ENCODE measurements at regions not wholly inside any gene's neighbourhood (a gene's known extent, or its start where the extent isn't known, plus 50 kb on each side); places are given as distances from the start of the nearest gene placed in this dataset.
"Not testable (repeated sequence)": the region's sequence is repeated elsewhere in the genome, so short reads cannot be mapped to it uniquely, and the experiment has no call there.

DNA sequence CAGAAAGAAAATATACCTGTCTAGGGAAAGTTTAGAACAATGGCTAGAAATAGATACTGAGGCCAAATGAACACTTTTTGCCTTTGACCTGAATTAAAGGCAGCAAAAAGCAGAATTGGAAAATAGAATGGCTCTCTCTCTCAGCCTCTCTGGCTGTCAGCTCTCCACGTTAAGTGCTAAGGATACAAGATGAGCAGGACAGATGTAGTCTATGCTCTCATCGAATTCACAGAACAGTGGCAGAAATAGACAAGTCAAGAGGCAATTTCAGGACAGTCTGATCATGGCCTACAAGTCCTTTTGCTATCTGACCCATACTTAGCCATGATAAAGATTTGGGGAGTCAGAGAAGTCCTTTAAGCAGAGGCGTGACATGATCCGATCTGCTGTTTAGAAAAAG lies 120.2 kb upstream of the CREB1 start:
- no peak for DNase-seq (ENCODE audit: low spot score)

- DNase-seq (ENCODE audit: low spot score), result no peak
Observed at GRCh38 chr2:207412787-207413310, 116.9 kb upstream of the CREB1 start.

- DNase-seq (ENCODE audit: low spot score), result no peak
Observed at GRCh38 chr2:207413376-207413907, 116.3 kb upstream of the CREB1 start.

DNA sequence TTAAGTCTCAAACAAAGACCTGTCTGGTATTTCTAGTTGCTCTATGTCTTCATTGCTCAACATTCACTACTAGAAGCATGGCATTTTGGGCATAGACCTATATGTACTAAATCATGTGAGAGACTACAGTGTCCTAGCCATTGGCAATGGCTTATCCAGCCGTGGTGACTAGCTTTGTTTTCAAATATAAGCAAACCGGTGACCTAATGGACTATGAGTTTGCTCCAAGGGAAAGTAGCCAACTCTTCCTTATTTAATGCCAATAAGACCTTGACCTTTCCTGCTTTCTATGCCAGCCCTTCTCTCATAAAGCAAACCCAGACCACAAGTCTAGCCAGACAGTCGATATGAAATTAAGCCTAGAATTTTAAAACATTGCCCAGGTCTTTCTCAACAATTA lies 113.7 kb upstream of the CREB1 start:
- no peak for DNase-seq (ENCODE audit: low spot score)

- no peak for DNase-seq (ENCODE audit: low spot score)
Observed at GRCh38 chr2:207416900-207417299, 112.9 kb upstream of the CREB1 start.

- peak; percentile 11 for DNase-seq (ENCODE audit: low spot score)
Observed at GRCh38 chr2:207417301-207417718, 112.5 kb upstream of the CREB1 start.

GRCh38 chr2:207418419-207418818 lies 111.3 kb upstream of the CREB1 start:
- no peak for DNase-seq (ENCODE audit: low spot score)

GRCh38 chr2:207419331-207419730 lies 110.4 kb upstream of the CREB1 start:
- DNase-seq (ENCODE audit: low spot score), result no peak

GRCh38 chr2:207421671-207422070 lies 108.1 kb upstream of the CREB1 start:
- DNase-seq (ENCODE audit: low spot score), result no peak

DNA sequence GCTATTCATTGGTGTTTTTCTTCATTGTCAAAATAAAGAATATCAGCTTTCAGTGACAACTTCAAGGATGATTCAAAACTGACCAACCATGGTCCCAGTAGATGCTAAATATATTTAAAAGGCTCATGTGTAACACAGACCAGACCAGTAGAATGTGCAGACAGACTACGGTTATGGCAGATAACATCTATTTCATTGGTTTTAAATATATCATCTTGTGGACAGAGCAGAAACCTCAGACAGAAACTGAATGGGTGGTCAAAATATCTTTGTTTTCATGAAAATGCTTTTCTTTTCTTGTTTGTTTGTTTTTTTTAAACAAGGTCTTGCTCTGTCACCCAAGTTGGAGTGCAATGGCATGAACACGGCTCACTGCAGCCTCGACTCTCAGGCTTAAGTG lies 107.4 kb upstream of the CREB1 start:
- DNase-seq (ENCODE audit: low spot score), result no peak

DNA sequence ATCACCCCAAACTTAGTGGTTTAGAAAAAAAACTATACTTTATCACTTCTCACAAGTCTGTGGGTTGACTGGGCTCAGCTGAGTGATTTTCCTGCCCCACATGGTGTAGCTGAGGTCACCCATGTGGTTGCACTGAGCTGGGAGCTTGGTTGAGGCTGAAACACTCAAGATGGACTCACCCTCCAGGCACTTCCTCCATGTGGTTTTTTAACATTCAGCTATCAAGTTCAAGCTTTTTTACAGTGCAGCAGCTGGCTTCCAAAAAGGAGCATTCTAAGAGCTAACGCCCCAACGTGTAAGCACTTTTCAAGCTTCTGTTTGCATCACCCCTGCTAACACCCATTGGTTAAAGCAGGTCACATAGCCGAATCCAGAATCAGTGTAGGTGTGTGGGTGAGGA lies 105.9 kb upstream of the CREB1 start:
- DNase-seq (ENCODE audit: low spot score), result peak; percentile 61

- DNase-seq (ENCODE audit: low spot score), result no peak
Observed at GRCh38 chr2:207427986-207428385, 101.8 kb upstream of the CREB1 start.

- no peak for DNase-seq (ENCODE audit: low spot score)
Observed at GRCh38 chr2:207428573-207428972, 101.2 kb upstream of the CREB1 start.

GRCh38 chr2:207432453-207432852 lies 97.3 kb upstream of the CREB1 start:
- no peak for DNase-seq (ENCODE audit: low spot score)

DNA sequence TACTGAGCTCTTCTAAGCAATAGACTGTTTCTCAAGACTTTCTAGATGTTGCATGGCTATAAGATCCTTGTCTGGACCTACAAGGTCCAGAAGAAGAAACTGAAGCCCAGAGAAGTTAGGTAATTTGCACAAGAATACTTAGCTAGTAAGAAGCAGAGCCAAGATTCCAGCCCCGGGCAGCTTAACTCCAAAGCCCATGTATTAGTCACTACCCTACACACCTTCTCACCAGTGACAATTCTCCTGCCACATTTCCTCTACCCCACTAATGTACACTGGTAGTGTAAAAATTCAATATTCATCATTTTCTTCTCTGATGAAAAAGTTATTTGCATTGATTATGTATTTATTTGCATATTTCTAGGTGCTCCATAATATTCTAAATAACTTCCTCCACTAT lies 95.5 kb upstream of the CREB1 start:
- DNase-seq (ENCODE audit: low spot score), result no peak

- no peak for DNase-seq (ENCODE audit: low spot score)
Observed at GRCh38 chr2:207434899-207435465, 94.8 kb upstream of the CREB1 start.

DNA sequence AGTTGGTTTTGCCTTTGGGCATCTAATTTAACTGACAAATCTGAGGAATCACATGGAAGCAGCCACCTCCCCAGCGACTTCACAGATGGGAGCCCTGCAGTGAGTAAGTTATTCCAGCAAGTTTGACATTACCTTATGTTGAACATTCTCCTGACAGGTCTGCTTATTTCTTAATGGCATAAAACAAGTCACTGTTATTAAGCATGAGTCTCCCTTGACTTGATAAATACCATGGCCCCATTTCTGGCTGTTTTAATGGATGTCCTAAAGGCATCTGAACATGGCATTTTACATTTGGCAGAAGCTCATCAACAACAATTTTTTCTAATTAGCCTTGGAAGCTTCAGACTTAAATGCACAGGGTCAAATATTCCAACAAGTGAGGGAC lies 92.6 kb upstream of the CREB1 start:
- no peak for DNase-seq (ENCODE audit: low spot score)

DNA sequence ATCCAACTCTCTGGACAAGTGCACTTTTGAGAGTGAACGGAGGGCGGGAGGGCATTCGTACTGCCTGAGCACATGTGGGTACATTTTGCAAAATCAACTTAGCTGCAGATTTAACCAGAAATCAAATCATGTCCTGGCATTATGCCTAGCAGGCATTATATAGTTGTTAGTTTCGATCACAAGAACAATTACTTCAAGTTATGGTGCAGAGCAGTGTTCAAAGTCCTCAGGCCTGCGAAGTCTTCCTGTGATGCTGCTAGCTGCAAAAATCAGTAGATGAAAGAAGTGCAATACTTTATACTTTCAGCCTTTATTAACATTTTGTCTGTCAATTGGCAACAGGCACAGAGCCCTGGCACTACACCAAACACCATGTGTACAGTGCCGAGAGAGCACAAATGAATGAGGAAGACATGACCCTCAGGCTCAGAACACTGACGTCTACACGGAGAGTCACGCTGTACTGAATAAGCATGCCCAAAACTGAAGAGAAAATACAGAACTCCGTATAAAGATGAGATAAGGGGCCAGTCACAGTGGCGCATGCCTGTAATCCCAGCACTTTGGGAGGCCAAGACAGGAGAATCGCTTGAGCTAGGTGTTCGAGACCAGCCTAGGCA lies 92.1 kb upstream of the CREB1 start:
- no peak for DNase-seq (ENCODE audit: low spot score)

DNA sequence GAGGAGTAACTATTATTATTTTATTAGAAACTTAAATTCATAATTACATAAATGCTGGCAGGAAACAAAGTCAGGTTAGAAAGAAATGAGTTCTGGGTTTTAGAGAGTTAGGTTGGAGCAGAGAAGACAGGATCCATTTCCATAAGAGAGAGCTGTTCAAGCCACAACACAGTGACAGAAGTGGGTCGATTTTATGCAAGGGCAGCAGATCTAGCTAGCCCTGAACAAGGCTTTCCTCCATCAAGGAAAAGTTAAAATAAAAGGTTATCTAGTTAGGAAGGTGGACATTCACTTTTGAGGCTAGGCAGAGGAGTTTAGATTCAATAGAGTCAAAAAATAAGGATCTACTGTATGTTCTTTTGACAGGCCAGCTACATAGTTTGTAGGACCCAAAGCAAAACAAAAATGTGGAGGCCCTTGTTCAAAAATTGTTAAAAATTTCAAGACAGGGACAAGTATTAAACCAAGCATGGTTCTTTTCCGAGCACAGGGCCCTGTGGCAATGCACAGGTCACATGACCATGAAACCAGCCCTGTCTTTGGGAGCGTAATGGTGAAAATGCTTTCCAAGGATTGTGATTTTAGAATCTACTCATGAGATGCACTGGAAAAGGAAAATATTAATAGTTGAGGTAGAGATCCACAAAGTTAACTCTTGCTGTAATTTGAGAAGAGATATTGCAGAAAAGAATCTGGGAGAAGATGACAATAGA lies 91.2 kb upstream of the CREB1 start:
- DNase-seq (ENCODE audit: low spot score), result no peak

GRCh38 chr2:207439881-207440280 lies 89.9 kb upstream of the CREB1 start:
- not testable (repeated sequence) for DNase-seq (ENCODE audit: low spot score)

- DNase-seq (ENCODE audit: low spot score), result no peak
Observed at GRCh38 chr2:207444756-207445155, 85.0 kb upstream of the CREB1 start.

- DNase-seq (ENCODE audit: low spot score), result no peak
Observed at GRCh38 chr2:207446653-207447052, 83.1 kb upstream of the CREB1 start.

DNA sequence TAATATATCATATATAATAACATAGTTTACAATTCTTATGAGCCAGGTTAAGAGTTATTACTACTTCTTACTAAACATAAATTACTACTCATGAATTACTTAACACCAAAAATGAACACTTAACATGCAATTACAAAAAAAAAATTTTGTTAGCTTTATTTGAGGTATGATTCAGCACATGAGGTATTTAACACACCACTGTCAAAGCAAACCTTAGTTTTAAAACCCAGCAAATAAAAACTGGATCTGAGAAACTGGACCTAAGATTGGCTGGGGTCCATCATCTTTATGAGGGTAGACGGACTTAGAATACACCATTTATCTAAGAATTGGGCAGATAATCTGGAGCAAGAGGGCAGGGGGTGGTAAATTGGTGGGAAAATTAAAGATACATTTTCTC lies 81.8 kb upstream of the CREB1 start:
- DNase-seq (ENCODE audit: low spot score), result no peak

Measured in RKO (cell line).